Right atrium auricular region (tissue), 2 donors: ENCODE measurements at regions not wholly inside any gene's neighbourhood (a gene's known extent, or its start where the extent isn't known, plus 50 kb on each side); places are given as distances from the start of the nearest gene placed in this dataset.

Experiments
- DNase-seq: peaks from one replicate; pipeline ENCODE4 v3.0.0-alpha.2; 2019; ENCODE audit warnings: low spot score
- H3K27ac ChIP-seq, 2 donors: fragments of 200-600 bp; sonication (generic); 1 replicate in 1 of 2; 2 replicates in 1 of 2; pipeline ENCODE4 v1.5.1; 2016 to 2019
- H3K27me3 ChIP-seq, 2 donors: fragments of 200-600 bp; sonication (generic); one replicate each; pipeline versions ENCODE4 v1.5.1 to v1.6.0; 2017 to 2019
- H3K36me3 ChIP-seq: fragments of 200-600 bp; sonication (generic); one replicate; pipeline ENCODE4 v1.5.1; 2016
- H3K4me1 ChIP-seq, 2 donors: fragments of 200-600 bp; sonication (generic); one replicate each; pipeline versions ENCODE4 v1.5.1 to v1.6.0; 2017 to 2019
- H3K4me3 ChIP-seq, 2 donors: fragments of 200-600 bp; sonication (generic); 1 replicate in 1 of 2; 2 replicates in 1 of 2; pipeline ENCODE4 v1.5.1; 2017 to 2019; ENCODE audit warnings: mild to moderate bottlenecking in 1 of 2, moderate library complexity in 1 of 2
- H3K9me3 ChIP-seq, 2 donors: fragments of 200-600 bp; sonication (generic); one replicate each; pipeline ENCODE4 v1.5.1; 2019
- CTCF ChIP-seq, 2 donors: fragments of 200-600 bp; sonication (generic); IDR thresholded peaks; one replicate each; pipeline ENCODE4 v1.5.1; 2019; ENCODE audit warnings: antibody characterized with exemption in 2 of 2

GRCh38 chrX:114363346-114363745 lies 220.5 kb upstream of the HTR2C start:
- H3K27ac ChIP-seq = no peak overlapping the region

GRCh38 chrX:114365065-114365834 lies 218.6 kb upstream of the HTR2C start:
- H3K27ac ChIP-seq = no peak overlapping the region
- no peak overlapping the region for H3K4me3 ChIP-seq
- H3K36me3 ChIP-seq = no peaks in the 10 kb centered on the region
- TF ChIP-seq CTCF (IDR thresholded peaks at IDR 0.05) = no peak
- H3K4me1 ChIP-seq = no peaks in the 10 kb centered on the region
- no peaks in the 10 kb centered on the region for H3K27me3 ChIP-seq
- DNase-seq = no peak
- peaks cover 0 to 6% of the 10 kb centered on the region in 2 donors for H3K9me3 ChIP-seq

More at GRCh38 chrX:114363346-114363745, 220.5 kb upstream of the HTR2C start:
- Histone ChIP-seq H3K27me3 (no peaks in the 10 kb centered on the region), H3K4me3 (no peak overlapping the region), H3K9me3 (no peaks in the 10 kb centered on the region), H3K36me3 (no peaks in the 10 kb centered on the region), H3K4me1 (no peaks in the 10 kb centered on the region)
- no peak for DNase-seq
- no peak for TF ChIP-seq CTCF (IDR thresholded peaks at IDR 0.05)

GRCh38 chrX:114372937-114373336 lies 210.9 kb upstream of the HTR2C start:
- H3K4me1 ChIP-seq = no peaks in the 10 kb centered on the region
- H3K36me3 ChIP-seq = no peaks in the 10 kb centered on the region
- no peak overlapping the region for H3K4me3 ChIP-seq
- peaks cover 0 to 6% of the 10 kb centered on the region in 2 donors for H3K9me3 ChIP-seq
- no peak overlapping the region for H3K27ac ChIP-seq
- no peak for DNase-seq
- no peak for TF ChIP-seq CTCF (IDR thresholded peaks at IDR 0.05)
- H3K27me3 ChIP-seq = no peaks in the 10 kb centered on the region

GRCh38 chrX:114390251-114390796 lies 193.6 kb upstream of the HTR2C start:
- TF ChIP-seq CTCF (IDR thresholded peaks at IDR 0.05) = no peak
- Histone ChIP-seq H3K4me3 (no peak overlapping the region), H3K9me3 (peaks cover 0 to 4% of the 10 kb centered on the region in 2 donors), H3K27me3 (no peaks in the 10 kb centered on the region), H3K36me3 (no peaks in the 10 kb centered on the region), H3K27ac (no peak overlapping the region), H3K4me1 (no peaks in the 10 kb centered on the region)
- DNase-seq = no peak
